ENCODE measurements at regions not wholly inside any gene's neighbourhood (a gene's known extent, or its start where the extent isn't known, plus 50 kb on each side); places are given as distances from the start of the nearest gene placed in this dataset.

DNA sequence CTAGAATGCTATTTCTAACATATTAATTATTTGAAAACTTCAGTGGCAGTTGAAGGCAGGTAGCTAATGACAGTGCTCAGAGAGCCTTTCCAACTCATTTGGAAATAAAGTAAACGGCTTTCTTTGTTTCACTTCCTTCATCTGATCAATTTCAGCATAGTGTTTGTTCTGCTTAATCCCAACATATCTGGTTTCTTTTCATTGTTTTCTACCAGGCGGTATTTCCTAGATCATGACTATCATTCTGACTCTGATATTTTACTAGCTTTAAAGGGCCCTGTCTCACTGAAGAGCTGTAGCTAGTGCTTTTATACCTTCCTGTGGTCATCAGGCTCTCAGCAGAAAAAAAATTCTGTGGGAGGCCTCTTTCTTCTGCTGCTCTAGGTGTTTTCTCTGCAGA lies 178.6 kb downstream of the RBM26 start:
- no peak overlapping the region for H3K4me3 Mint-ChIP-seq
- TF ChIP-seq ZNF138 (CRISPR knock-in tag; conservative IDR thresholded peaks at IDR 0.05), result no peak
- no peak for TF ChIP-seq HMGA2 (CRISPR knock-in tag; IDR thresholded peaks at IDR 0.05)
- TF ChIP-seq ESRRA (CRISPR knock-in tag; IDR thresholded peaks at IDR 0.05; ENCODE audit: borderline replicate concordance), result no peak
- no peak for TF ChIP-seq ZBTB43 (CRISPR knock-in tag; IDR thresholded peaks at IDR 0.05)
- TF ChIP-seq, protein P1, sequence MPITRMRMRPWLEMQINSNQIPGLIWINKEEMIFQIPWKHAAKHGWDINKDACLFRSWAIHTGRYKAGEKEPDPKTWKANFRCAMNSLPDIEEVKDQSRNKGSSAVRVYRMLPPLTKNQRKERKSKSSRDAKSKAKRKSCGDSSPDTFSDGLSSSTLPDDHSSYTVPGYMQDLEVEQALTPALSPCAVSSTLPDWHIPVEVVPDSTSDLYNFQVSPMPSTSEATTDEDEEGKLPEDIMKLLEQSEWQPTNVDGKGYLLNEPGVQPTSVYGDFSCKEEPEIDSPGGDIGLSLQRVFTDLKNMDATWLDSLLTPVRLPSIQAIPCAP (CRISPR knock-in tag; IDR thresholded peaks at IDR 0.05), result no peak
- TF ChIP-seq FOXK1 (CRISPR knock-in tag; IDR thresholded peaks at IDR 0.05), result no peak
- TF ChIP-seq SP1 (CRISPR knock-in tag; conservative IDR thresholded peaks at IDR 0.05), result no peak
- no peak for TF ChIP-seq E2F1 (CRISPR knock-in tag; IDR thresholded peaks at IDR 0.05)
- TF ChIP-seq FOXJ3 (CRISPR knock-in tag; IDR thresholded peaks at IDR 0.05; ENCODE audit: borderline replicate concordance), result no peak
- TF ChIP-seq SMAD3 (CRISPR knock-in tag; IDR thresholded peaks at IDR 0.05; ENCODE audit: borderline replicate concordance), result no peak
- TF ChIP-seq OVOL2 (CRISPR knock-in tag; IDR thresholded peaks at IDR 0.05; ENCODE audit: borderline replicate concordance), result no peak
- TF ChIP-seq, protein P2, sequence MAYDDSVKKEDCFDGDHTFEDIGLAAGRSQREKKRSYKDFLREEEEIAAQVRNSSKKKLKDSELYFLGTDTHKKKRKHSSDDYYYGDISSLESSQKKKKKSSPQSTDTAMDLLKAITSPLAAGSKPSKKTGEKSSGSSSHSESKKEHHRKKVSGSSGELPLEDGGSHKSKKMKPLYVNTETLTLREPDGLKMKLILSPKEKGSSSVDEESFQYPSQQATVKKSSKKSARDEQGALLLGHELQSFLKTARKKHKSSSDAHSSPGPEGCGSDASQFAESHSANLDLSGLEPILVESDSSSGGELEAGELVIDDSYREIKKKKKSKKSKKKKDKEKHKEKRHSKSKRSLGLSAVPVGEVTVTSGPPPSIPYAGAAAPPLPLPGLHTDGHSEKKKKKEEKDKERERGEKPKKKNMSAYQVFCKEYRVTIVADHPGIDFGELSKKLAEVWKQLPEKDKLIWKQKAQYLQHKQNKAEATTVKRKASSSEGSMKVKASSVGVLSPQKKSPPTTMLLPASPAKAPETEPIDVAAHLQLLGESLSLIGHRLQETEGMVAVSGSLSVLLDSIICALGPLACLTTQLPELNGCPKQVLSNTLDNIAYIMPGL (CRISPR knock-in tag; IDR thresholded peaks at IDR 0.05), result no peak
- TF ChIP-seq ARID4B (CRISPR knock-in tag; IDR thresholded peaks at IDR 0.05; ENCODE audit: borderline replicate concordance), result no peak
- no peak for TF ChIP-seq ZNF219 (CRISPR knock-in tag; IDR thresholded peaks at IDR 0.05; ENCODE audit: borderline replicate concordance)
- TF ChIP-seq NR2C2 (CRISPR knock-in tag; IDR thresholded peaks at IDR 0.05), result no peak
- no peak for TF ChIP-seq ZNF396 (CRISPR knock-in tag; IDR thresholded peaks at IDR 0.05; ENCODE audit: borderline replicate concordance)
- no peak for TF ChIP-seq ZMAT4 (CRISPR knock-in tag; IDR thresholded peaks at IDR 0.05)
- no peak for TF ChIP-seq ELF4 (CRISPR knock-in tag; IDR thresholded peaks at IDR 0.05; ENCODE audit: low read depth)
- no peak for TF ChIP-seq MYBL2 (CRISPR knock-in tag; IDR thresholded peaks at IDR 0.05)
- POLR2A ChIA-PET, result no interaction called here

More for the DNA sequence above, 178.6 kb downstream of the RBM26 start:
- H3K36me3 Mint-ChIP-seq, result no peaks in the 10 kb centered on the region
- no peak overlapping the region for H3K27ac Mint-ChIP-seq
- CTCF ChIA-PET, result interaction anchor here (0.6 to 1.7 kb wide), 14 partner anchors 11 to 314 kb away, joined by 3 to 9 read pairs (median 4); no protein-coding TSS in a partner anchor
- no peaks in the 10 kb centered on the region; the same call in 1 of the 2 replicates for H3K9me3 Mint-ChIP-seq
- DNase-seq (ENCODE audit: low spot score) (no peak), ATAC-seq (no peak)
- H3K4me1 Mint-ChIP-seq, result peaks cover 25% of the 10 kb centered on the region
- H3K27me3 Mint-ChIP-seq (ENCODE audit: low read depth), result peaks cover 2% of the 10 kb centered on the region; the same call in 1 of the 2 replicates
